A549 (cell line): ENCODE measurements at regions not wholly inside any gene's neighbourhood (a gene's known extent, or its start where the extent isn't known, plus 50 kb on each side); places are given as distances from the start of the nearest gene placed in this dataset.

Experiments
- ATAC-seq, 2 experiments: fragments of 200-7000 bp in 1 of 2; fragments of >200 bp in 1 of 2; cut with Nextera tagmentation in 1 of 2; cut with Tn5 transposase in 1 of 2; 3 replicates each; pipeline versions ENCODE4 v1.8.0 to v1.9.1; 2018 to 2020; ENCODE audit warnings: mild to moderate bottlenecking in 1 of 2, moderate library complexity in 1 of 2
- CTCF ChIA-PET: fragments of 300-600 bp; sonication (Branson Sonifier 250); formaldehyde crosslinking; extraction: SDS; loops from one replicate; lab custom pipeline; 2021; ENCODE audit warnings: antibody characterized with exemption, inconsistent platforms; lab: Yijun Ruan, JAX
- POLR2A ChIA-PET: fragments of 350-600 bp; formaldehyde crosslinking; extraction: SDS; loops from one replicate; lab custom pipeline; 2021; ENCODE audit warnings: antibody characterized with exemption, inconsistent platforms; lab: Yijun Ruan, JAX
- DNase-seq, 2 experiments: peaks; one replicate each; pipeline versions ENCODE4 v3.0.0 to v3.0.0-alpha.2; 2011 to 2016; ENCODE audit warnings: low read depth in 1 of 2, low spot score in 1 of 2
- FAIRE-seq: peaks from 2 replicates; lab custom pipeline; 2011; peaks lifted over from hg19 to GRCh38; lab: Jason Lieb, UNC
- H3K27ac ChIP-seq, 2 experiments: fragments of >200 bp; sonication (Bioruptor Twin); formaldehyde crosslinking; 3 replicates each; pipeline ENCODE4 v1.5.1; 2016 to 2017
- H3K4me1 ChIP-seq: fragments of >200 bp; sonication (Bioruptor Twin); formaldehyde crosslinking; 3 replicates; pipeline ENCODE4 v1.6.1; 2016
- H3K4me2 ChIP-seq: fragments of >200 bp; sonication (Bioruptor Twin); formaldehyde crosslinking; 3 replicates; pipeline ENCODE4 v1.6.1; 2016
- H3K4me3 ChIP-seq: fragments of >200 bp; sonication (Bioruptor Twin); formaldehyde crosslinking; 3 replicates; pipeline ENCODE4 v1.5.1; 2016
- H3K9me3 ChIP-seq: fragments of >200 bp; sonication (Bioruptor Twin); formaldehyde crosslinking; 3 replicates; pipeline ENCODE4 v1.6.1; 2016
- BHLHE40 ChIP-seq: IDR thresholded peaks from 2 replicates; pipeline ENCODE4 v1.6.1; 2012; ENCODE audit warnings: low read depth, low read length, inconsistent platforms
- CBX8 ChIP-seq: fragments of 200-600 bp; sonication (generic); IDR thresholded peaks from 2 replicates; pipeline ENCODE4 v1.6.1; 2016
- CHD4 ChIP-seq: fragments of 200-600 bp; sonication (generic); IDR thresholded peaks from 2 replicates; pipeline ENCODE4 v1.6.1; 2016; ENCODE audit warnings: antibody characterized with exemption, mild to moderate bottlenecking, borderline replicate concordance
- EHF ChIP-seq: fragments of 250-450 bp; sonication (Bioruptor Pico); IDR thresholded peaks from 2 replicates; pipeline ENCODE4 v1.5.0; 2020; ENCODE audit warnings: mild to moderate bottlenecking
- EHMT2 ChIP-seq: fragments of 200-600 bp; sonication (generic); IDR thresholded peaks from 2 replicates; pipeline ENCODE4 v1.6.1; 2016; ENCODE audit warnings: antibody characterized with exemption, low read depth, mild to moderate bottlenecking, moderate library complexity
- ESRRA ChIP-seq: fragments of 150-350 bp; IDR thresholded peaks from 2 replicates; pipeline ENCODE4 v1.6.1; 2014; ENCODE audit warnings: mild to moderate bottlenecking, low read length, borderline replicate concordance
- FOSL2 ChIP-seq, 2 experiments: fragments of 450-650 bp in 1 of 2; fragments of >200 bp in 1 of 2; sonication (Bioruptor Twin) in 1 of 2; formaldehyde crosslinking; IDR thresholded peaks; 2 replicates each; pipeline versions ENCODE4 v1.5.0 to v1.6.1; 2016 to 2020; ENCODE audit warnings: mild to moderate bottlenecking in 1 of 2, moderate library complexity in 1 of 2
- HDAC2 ChIP-seq: fragments of 200-600 bp; sonication (generic); IDR thresholded peaks from 2 replicates; pipeline ENCODE4 v1.6.1; 2016
- HOXA7 ChIP-seq: fragments of 250-450 bp; sonication (Bioruptor Pico); IDR thresholded peaks from 2 replicates; pipeline ENCODE4 v1.5.0; 2020; ENCODE audit warnings: mild to moderate bottlenecking, moderate library complexity
- HOXB5 ChIP-seq: fragments of 250-450 bp; sonication (Bioruptor Pico); IDR thresholded peaks from 2 replicates; pipeline ENCODE4 v1.5.0; 2020; ENCODE audit warnings: mild to moderate bottlenecking, moderate library complexity
- JUN ChIP-seq, 2 experiments: fragments of >200 bp; sonication (Bioruptor Twin); formaldehyde crosslinking; IDR thresholded peaks; 2 replicates in 1 of 2; 3 replicates in 1 of 2; pipeline ENCODE4 v1.6.1; 2016 to 2017
- JUNB ChIP-seq: fragments of >200 bp; sonication (Bioruptor Twin); formaldehyde crosslinking; IDR thresholded peaks from 2 replicates; pipeline ENCODE4 v1.6.1; 2016
- KDM1A ChIP-seq: fragments of 200-600 bp; sonication (generic); IDR thresholded peaks from 2 replicates; pipeline ENCODE4 v1.6.1; 2016; ENCODE audit warnings: low read depth, mild to moderate bottlenecking
- KDM5A ChIP-seq: fragments of 200-600 bp; sonication (generic); IDR thresholded peaks from 2 replicates; pipeline ENCODE4 v1.6.1; 2016; ENCODE audit warnings: antibody characterized with exemption, mild to moderate bottlenecking
- MAFK ChIP-seq: fragments of 450-650 bp; IDR thresholded peaks from 2 replicates; pipeline ENCODE4 v1.6.1; 2014; ENCODE audit not compliant: partially characterized antibody
- MYC ChIP-seq: IDR thresholded peaks from 2 replicates; pipeline ENCODE4 v1.6.1; 2012; ENCODE audit warnings: mild to moderate bottlenecking, inconsistent platforms, low read length, improper control_type of control experiment, borderline replicate concordance
- NR3C1 ChIP-seq: fragments of >200 bp; sonication (Bioruptor Twin); formaldehyde crosslinking; IDR thresholded peaks from 3 replicates; pipeline ENCODE4 v1.6.1; 2017
- POLR2A ChIP-seq: IDR thresholded peaks from 2 replicates; pipeline ENCODE4 v1.6.1; 2012; ENCODE audit warnings: mild to moderate bottlenecking, low read length
- RAD21 ChIP-seq, 2 experiments: fragments of >200 bp in 1 of 2; sonication (Bioruptor Twin) in 1 of 2; formaldehyde crosslinking in 1 of 2; IDR thresholded peaks in 1 of 2; conservative IDR thresholded peaks in 1 of 2; 2 replicates in 1 of 2; 3 replicates in 1 of 2; pipeline ENCODE4 v1.6.1; 2012 to 2018; ENCODE audit warnings: inconsistent platforms in 1 of 2
- RCOR1 ChIP-seq: fragments of 150-350 bp; IDR thresholded peaks from 2 replicates; pipeline ENCODE4 v1.6.1; 2014; ENCODE audit warnings: antibody characterized with exemption, low read length, low read depth
- TFCP2L1 ChIP-seq: fragments of 250-450 bp; sonication (Bioruptor Pico); IDR thresholded peaks from 2 replicates; pipeline ENCODE4 v1.5.0; 2021; ENCODE audit warnings: mild to moderate bottlenecking
- WGBS: methylation state at CpG from one replicate; pipeline ENCODE4 v1.1.6; 2017; ENCODE audit errors: missing lambda C conversion rate; 5-methylcytosine and 5-hydroxymethylcytosine counted together
- TF ChIP-seq, protein P1 (sequence below): fragments of >200 bp; sonication (Bioruptor Twin); formaldehyde crosslinking; IDR thresholded peaks from 3 replicates; pipeline ENCODE4 v1.6.1; 2016
- TF ChIP-seq, protein P2 (sequence below): fragments of 450-650 bp; IDR thresholded peaks from 2 replicates; pipeline ENCODE4 v1.6.1; 2014; ENCODE audit warnings: antibody characterized with exemption
- TF ChIP-seq, protein P3 (sequence below): IDR thresholded peaks from 2 replicates; pipeline ENCODE4 v1.6.1; 2012

DNA sequence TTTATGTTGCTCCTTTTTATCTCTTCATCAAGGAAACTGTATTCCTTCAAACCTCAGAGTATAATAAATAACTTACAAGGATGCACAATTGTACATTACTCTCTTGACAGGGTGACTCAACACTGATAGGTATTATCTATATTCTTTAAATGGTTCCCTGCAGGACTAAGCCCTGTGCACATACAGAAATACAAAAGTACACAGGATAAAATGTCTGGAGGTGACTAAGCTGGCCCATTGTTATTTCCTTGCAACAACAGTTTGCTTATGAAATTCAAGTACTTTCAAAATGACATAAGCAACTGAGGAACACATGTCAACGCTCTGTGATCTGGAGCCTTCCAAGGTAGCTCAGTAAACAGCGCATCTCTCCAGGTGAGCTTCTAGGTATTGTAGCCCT is 83.8 kb upstream of the RPL34 start (continued):
- TF ChIP-seq, protein P1, sequence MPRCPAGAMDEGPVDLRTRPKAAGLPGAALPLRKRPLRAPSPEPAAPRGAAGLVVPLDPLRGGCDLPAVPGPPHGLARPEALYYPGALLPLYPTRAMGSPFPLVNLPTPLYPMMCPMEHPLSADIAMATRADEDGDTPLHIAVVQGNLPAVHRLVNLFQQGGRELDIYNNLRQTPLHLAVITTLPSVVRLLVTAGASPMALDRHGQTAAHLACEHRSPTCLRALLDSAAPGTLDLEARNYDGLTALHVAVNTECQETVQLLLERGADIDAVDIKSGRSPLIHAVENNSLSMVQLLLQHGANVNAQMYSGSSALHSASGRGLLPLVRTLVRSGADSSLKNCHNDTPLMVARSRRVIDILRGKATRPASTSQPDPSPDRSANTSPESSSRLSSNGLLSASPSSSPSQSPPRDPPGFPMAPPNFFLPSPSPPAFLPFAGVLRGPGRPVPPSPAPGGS = no peak
- no peak for TF ChIP-seq ESRRA

DNA sequence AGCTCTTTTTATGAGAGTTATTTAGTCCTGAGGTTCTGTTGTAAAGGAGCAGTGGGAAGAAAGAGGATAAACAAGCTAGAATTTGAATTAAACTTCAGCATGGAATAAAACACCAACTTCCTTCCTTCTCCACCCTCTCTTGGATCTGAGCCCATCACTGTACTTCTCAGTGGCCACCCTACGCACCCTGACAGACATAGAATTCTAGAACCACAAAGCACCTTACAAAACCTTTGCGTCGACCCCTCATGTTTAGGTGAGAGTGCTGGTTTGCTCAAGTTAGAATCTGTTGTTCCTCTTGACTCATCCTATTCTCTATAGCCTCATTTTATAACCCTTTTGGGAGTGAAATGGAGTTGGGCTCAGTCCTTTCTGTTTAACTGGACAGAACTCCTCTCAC is 84.6 kb upstream of the RPL34 start:
- Histone ChIP-seq H3K4me3 (no peak overlapping the region), H3K27ac (no peak overlapping the region), H3K9me3 (no peaks in the 10 kb centered on the region), H3K4me2 (no peak overlapping the region), H3K4me1 (no peaks in the 10 kb centered on the region)
- FAIRE-seq (no peak), ATAC-seq (no peak), DNase-seq (no peak)
- ChIA-PET POLR2A (no interaction called here), CTCF (no interaction called here)
- TF ChIP-seq FOSL2 (IDR thresholded peaks at IDR 0.05) = no peak
- no peak for TF ChIP-seq FOSL2 (CRISPR knock-in tag; IDR thresholded peaks at IDR 0.05)
- no peak for TF ChIP-seq JUN (IDR thresholded peaks at IDR 0.05)
- WGBS = 27% methylated on average over 3 of the region's 3 CpGs

DNA sequence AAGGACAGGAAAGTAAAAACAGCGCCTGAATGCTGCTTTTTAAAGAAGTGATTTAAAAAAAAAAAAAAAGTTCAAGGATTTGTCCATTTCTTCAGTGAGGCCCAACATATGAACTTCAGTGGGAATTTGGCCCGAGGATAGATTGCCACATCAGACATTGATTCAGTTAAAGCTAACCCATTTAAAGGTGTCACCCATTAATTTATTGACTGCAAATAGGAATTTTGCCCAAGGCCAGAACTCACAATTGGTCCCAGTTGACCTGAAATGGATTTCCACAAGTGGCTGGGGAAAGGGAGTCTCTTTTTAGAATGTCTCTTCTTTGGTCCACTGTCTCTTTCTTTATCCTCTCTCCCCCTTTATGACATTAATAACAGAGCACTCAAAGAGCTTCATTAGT is 86.5 kb upstream of the RPL34 start:
- ATAC-seq = no peak
- no peak for FAIRE-seq
- 13% methylated on average over 2 of the region's 2 CpGs for WGBS

DNA sequence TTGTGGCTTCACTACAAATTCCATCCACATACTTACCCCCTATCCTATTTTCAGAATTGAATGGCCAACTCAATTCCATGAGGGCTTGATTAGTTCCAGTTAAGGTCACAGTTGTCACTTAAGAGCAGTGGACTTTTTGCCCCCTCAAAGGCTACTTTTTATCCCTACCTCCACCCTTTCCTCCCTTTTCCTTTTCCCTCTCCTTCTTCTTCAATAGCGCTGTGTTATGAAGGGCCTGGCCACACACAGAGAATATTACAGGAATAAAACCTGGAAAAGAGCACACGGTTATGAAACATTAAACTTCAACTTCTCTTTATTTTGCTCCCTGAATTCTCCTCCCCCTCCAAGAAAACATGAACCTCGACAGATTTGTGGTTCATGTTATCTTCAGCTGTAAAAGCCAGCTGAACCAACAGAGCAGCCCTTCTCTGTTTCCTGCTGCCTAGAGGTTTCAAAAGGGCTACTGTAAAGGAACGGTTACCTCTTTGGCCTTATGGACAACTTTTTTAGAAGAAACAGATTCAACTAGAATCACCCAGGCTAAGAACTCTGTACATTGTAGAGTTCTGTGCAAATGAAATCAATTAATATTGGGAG is 87.0 kb upstream of the RPL34 start:
- ATAC-seq (no peak), FAIRE-seq (no peak), DNase-seq (no peak)
- ChIA-PET CTCF (no interaction called here), POLR2A (no interaction called here)
- WGBS = 14% methylated on average over 4 of the region's 4 CpGs
- Histone ChIP-seq H3K9me3 (no peaks in the 10 kb centered on the region), H3K4me2 (no peak overlapping the region), H3K4me3 (no peak overlapping the region), H3K4me1 (no peaks in the 10 kb centered on the region), H3K27ac (no peak overlapping the region)
- TF ChIP-seq JUNB (no peak), RCOR1 (no peak), KDM1A (no peak), EHF (CRISPR knock-in tag) (no peak), HOXA7 (CRISPR knock-in tag) (no peak), MAFK (no peak)

More for the DNA sequence above, 86.5 kb upstream of the RPL34 start:
- Histone ChIP-seq H3K4me2 (no peak overlapping the region), H3K9me3 (no peaks in the 10 kb centered on the region), H3K4me1 (no peaks in the 10 kb centered on the region), H3K27ac (no peak overlapping the region), H3K4me3 (no peak overlapping the region)
- TF ChIP-seq TFCP2L1 = no peak
- TF ChIP-seq HDAC2 = no peak
- no peak for TF ChIP-seq KDM1A
- no peak for TF ChIP-seq CHD4
- TF ChIP-seq MYC = no peak
- TF ChIP-seq EHMT2 = no peak
- TF ChIP-seq BHLHE40 = no peak
- TF ChIP-seq POLR2A = no peak
- TF ChIP-seq HOXB5 (CRISPR knock-in tag) = no peak
- TF ChIP-seq FOSL2 (IDR thresholded peaks at IDR 0.05) = no peak
- no peak for TF ChIP-seq FOSL2 (CRISPR knock-in tag; IDR thresholded peaks at IDR 0.05)
- no peak for TF ChIP-seq NR3C1
- TF ChIP-seq, protein P2, sequence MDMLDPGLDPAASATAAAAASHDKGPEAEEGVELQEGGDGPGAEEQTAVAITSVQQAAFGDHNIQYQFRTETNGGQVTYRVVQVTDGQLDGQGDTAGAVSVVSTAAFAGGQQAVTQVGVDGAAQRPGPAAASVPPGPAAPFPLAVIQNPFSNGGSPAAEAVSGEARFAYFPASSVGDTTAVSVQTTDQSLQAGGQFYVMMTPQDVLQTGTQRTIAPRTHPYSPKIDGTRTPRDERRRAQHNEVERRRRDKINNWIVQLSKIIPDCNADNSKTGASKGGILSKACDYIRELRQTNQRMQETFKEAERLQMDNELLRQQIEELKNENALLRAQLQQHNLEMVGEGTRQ = no peak
- no peak for TF ChIP-seq CBX8
- TF ChIP-seq RAD21 (conservative IDR thresholded peaks at IDR 0.05 in 1 of 2, IDR thresholded peaks at IDR 0.05 in 1 of 2) = no peak
- TF ChIP-seq KDM5A = no peak
- TF ChIP-seq, protein P3, sequence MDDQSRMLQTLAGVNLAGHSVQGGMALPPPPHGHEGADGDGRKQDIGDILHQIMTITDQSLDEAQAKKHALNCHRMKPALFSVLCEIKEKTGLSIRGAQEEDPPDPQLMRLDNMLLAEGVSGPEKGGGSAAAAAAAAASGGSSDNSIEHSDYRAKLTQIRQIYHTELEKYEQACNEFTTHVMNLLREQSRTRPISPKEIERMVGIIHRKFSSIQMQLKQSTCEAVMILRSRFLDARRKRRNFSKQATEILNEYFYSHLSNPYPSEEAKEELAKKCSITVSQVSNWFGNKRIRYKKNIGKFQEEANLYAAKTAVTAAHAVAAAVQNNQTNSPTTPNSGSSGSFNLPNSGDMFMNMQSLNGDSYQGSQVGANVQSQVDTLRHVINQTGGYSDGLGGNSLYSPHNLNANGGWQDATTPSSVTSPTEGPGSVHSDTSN = no peak
- ChIA-PET CTCF (interaction anchor here (0.6 kb wide), 1 partner anchor 631 kb away, joined by 4 read pairs; no protein-coding TSS in a partner anchor), POLR2A (no interaction called here)
- DNase-seq = no peak
